CD4-positive, alpha-beta T cell treated with Interleukin-21 for 1 hour (primary cell): ENCODE measurements at regions not wholly inside any gene's neighbourhood (a gene's known extent, or its start where the extent isn't known, plus 50 kb on each side); places are given as distances from the start of the nearest gene placed in this dataset.
"Not testable (repeated sequence)": the region's sequence is repeated elsewhere in the genome, so short reads cannot be mapped to it uniquely, and the experiment has no call there.

Source experiments
- DNase-seq: peaks from one replicate; pipeline ENCODE4 v3.0.0-alpha.2; 2020

DNA sequence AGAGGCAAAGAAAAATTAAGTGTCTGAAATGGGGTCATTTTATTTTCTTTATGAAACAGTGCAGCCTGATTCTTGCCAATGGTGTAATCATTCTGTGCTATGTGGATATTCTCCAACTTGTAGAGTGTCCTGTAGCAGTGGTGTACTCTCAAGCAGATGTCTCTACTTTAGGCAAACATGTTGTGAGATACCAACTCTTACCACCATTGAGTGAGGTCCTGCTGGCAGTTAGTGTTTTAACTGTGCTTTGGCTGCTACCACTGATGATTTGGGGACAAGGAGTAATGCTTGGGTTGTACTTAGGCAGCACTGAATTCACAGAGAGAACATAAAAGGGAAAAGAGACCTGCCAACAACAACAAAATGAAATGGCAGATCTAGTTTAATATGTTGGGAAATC is 122.5 kb downstream of the APIP start:
- no peak for DNase-seq

DNA sequence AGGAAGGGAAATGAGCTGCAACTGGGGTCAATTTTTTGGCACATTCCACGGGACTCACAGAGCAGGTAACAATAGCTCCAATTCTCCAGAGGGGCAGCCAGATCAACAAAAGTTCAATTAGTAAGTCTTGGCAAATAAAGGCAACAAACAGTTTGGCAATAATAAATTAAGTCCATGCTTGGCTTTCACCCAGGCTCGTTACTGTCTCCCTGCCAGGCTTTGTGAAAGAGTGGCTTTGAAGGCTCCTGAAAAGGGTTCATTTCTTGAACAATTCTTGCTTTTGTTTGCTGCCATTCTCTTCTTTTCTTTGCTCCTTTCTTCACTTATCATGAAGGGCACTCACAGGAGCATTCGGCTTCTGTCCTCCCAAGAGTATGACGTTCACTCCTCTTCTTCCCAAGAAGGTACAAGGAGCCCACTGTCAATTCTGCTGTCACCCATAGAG is 123.3 kb downstream of the APIP start:
- DNase-seq = no peak

DNA sequence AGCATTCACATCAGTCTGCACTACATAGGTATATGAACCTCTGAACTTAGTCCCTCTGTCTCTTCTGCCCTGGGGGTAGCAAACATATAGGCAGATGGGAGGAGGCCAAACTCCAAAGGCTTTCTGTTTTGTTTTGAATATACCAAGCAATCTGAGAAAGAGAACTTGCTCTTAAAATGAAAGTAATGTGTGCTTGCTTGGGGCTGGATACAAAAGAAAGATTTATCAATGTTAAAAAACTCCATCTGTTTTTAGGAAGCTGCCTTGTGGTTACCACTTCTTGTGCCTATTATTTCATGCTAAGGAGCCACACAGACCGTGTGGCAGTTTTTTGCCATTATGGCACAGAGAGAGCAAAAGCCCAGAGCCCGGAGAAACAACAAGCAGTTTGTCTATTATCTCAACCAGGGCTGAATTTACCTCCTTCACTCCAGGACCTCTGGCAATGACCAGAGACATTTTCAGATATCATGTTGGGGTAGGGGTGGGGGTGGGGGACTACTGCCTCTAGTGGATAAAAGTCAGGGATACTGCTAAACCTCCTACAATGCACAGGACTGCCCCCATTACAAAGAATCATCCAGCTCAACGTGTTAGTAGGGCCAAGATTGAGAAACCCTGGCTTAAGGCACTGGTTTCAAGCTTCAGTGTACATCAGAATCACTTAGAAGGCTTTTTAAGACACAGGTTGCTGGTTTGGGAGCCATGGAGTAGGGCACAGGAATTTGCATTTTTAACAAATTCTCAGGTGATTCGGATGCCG is 124.2 kb downstream of the APIP start:
- DNase-seq = no peak

DNA sequence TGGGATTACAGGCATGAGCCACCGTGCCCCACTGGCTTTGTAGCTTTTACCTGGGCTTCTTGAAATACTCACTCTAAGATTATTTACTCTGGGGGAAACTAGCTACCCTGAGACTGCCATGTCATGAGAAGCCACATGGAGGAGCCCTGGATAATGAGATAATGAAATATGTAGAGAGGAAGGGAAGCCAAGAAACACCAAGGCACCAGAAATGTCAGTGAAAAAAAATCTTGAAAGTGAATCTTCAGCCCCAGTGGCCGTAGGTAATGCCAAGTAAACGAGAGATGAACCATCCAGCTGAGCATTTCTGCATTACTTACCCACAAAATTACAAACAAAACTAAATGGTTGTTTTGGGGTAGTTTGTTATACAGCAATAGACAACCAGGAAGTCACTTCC is 125.6 kb downstream of the APIP start:
- DNase-seq = no peak

DNA sequence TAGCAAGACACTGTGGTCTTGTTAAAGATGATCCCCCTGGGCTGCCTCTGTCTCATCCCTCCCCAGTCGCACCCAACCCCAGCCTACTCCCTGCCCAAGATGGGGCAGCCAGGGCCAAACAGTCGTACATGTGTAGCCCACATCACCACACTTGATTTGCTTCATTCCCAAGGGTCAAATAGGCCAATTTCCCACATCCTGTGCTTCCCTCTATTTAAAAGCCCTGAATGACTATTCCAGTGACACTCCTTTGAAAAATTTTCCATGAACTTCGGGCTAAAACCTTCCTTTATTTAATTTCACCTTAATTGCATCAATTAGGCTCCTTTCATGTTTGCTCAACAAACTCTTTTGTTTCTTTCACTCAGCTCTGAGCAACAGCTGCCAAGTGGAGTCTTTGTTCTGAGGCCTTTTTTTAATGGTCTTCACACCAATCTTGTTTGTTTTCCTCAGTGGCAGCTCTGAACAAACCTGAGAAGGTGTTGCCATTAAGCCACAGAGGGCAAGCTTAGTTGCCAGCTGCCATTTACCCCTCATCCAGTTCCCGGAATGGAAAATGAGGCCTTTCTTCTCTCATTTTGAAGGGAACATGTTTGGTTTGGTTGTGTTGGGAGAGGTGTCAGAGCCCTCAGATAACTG is 126.9 kb downstream of the APIP start:
- no peak for DNase-seq

DNA sequence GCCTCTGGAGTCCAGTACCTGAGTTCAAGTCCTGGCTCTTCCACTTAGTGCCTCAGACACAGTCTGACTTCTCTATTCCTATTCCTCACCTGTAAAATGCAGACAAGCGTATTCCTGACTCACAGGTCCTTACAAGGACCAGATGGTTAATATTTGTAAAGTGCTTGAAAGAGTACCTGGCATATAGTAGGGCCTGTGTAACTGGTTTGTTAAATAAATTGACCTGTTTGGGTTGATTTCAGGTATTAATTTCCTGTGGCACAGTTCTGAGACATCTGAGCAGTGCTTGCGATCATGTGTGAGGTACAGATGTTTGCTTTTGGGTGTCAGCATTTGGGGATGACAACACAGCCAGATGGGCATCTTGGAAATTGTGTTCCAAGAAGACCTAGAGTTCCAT is 127.5 kb downstream of the APIP start:
- no peak for DNase-seq

DNA sequence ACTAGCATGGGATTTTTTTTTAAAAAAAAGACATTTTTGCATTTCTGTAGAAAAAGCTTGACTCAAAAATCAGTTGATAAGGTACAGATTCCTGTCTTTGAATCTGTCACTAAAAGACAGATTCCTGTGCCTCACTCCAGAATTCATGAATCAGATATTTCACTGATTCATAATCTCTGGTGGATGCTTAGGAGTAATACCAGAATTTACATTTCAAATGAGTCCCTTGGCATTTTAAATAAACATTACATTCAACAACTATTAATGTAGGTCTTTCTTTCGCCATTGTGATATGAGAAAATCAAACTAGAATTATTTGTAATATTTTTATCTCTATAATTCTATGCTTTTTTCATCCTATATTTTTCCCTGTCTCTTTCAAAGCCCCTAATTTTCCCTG is 128.3 kb downstream of the APIP start:
- DNase-seq = no peak

DNA sequence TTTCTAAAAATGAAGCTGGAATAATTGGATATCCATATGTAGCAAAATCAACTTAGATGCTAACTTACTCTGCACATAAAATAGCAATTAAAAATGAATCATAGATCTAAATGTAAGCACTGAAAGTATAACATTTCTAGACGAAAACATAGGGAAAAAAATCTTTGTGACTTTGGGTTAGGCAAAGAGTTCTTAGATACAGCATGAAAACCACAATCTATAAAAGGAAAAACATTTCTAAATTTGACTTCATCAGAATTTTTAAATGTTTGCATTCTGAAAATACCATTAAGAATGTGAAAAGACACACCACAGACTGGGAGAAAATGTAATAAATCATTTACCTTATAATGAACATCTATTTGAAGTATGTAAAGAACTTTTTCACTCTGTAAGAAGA is 128.8 kb downstream of the APIP start:
- DNase-seq = no peak

DNA sequence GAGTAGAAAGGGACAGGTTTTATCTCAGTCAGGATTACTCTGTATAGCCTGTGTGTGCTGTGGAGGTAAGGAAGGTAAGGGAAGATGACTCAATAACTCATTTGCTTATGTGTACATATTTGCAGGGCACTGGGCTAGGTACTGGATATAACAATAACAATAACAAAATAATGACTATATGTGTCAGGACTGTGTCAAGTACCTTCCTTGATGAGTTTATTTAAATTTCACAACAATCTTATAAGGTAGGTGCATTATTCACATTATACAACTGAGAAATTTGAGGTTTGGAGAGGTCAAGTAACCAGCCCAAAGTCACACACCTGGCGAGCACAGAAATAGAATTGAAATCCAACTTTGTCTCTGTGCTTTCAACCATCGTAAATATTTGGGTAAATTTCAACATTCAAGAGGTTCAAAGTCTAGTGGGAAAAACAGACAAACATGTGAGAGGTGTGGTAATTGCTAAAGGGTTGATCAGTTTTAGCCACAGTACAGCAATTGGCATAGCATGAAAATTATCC is 131.8 kb downstream of the APIP start:
- no peak for DNase-seq

DNA sequence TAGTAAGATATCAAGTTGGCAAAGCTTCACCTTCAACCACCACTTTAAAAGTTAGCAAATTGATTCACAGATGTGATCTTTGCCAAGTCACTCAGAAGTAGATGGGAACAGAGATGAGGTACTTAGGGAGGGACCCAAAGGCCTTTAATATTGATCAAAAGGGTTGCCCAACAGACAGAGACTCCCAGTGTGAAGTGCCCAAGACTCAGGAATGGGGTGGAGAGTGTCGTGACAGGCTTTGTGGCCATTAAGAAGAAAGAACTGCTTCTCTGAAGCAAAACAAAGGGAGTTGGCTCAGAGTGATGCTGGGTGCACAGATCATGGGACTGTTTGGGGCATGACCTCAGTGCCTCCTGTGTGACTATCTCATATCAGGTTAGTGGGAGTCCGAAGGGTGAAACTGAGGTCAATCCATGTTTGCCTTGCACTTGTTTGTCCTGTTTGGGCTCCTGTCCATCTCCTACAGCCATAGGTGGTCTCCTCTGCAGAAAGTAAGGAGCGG is 132.3 kb downstream of the APIP start:
- no peak for DNase-seq

DNA sequence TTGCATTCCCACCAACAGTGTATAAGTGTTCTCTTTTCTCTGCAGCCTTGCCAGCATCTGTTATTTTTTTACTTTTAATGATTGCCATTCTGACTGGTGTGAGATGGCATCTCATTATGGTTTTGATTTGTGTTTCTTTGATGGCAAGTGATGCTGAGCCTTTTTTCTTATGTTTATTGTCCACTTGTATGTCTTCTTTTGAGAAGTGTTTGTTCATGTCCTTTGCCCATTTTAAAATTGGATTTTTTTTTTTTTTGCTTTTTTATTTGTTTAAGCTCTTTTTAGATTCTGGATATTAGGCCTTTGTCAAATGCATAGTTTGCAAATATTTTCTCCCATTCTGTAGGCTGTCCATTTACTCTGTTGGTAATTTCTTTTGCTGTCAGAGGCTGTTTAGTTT is 134.4 kb downstream of the APIP start:
- DNase-seq = not testable (repeated sequence)

DNA sequence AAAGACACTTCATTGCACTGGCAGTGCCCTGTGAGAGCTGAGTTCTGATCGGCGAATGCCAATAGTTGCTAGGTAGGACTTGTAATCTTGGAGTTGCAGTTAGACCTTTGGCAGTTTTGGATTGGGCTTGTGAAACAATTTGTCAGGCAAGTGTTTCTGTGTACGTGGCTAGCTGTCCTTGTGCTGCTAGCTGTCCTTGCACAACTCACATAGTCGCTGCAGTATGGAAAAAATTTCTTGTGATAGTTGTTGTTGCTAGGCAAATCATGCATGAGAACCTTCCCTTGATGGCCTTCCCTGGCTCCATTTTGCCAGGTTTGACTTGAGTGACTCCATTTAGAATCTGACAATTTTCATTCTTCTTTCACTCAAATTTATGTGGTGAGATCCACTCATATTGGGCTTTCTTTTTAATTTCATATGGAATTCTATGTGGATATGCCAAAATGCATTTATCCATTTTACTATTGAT is 140.7 kb downstream of the APIP start:
- DNase-seq = no peak

DNA sequence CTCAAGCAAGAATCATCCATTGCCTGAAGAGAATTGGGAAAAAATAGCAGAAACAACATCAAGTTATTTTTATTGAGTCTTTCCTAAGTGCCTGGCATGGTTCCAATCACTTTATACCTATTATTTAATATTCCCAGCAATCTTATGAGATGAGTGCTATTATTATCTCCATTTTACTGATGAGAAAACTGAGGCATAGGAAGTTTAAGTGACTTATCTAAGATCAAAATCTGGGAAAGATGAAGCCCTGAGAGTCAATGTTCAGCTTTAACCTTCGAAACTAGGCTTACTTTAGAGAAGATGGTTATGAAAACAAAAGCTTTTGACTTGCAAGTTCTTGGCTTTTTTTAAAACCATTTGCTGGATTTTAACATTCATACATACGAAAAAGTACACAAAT is 141.6 kb downstream of the APIP start:
- no peak for DNase-seq

DNA sequence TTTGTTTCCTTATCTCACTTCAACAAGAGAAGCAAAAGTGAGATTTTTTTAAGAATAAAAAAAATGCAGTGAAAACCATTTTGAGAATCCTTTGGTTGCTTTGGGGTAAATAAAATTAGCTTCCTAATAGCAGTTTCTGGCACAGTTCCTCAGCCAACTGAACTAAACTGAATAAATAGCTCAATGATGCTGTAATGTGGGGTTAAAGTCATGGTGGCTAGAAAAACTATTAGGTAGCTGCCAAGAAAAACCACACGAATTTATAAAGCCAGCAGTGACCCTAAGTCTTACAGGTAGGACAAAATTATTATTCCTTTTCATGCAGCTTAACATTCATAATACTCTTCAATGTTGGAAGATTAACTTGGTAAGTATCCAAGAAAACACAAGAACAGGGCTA is 142.4 kb downstream of the APIP start:
- no peak for DNase-seq

DNA sequence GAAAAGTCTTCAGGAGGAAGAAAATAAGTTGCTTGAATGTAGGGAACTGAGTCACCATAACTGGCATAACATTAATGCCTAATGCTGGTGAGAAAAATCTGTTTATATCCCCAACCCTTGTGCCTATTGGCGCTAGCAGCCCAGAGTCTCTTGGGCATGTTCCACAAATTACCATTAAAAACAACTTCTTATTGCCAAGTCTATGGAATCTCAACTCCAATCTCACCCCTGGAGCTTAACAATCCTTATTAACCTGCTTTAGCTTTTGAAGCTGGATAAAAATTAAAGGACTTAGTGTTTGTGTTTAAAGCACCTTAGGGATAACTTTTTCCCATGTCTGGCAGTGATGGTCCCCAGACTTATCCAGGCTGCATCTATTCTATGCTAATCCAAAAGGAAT is 143.0 kb downstream of the APIP start:
- no peak for DNase-seq

DNA sequence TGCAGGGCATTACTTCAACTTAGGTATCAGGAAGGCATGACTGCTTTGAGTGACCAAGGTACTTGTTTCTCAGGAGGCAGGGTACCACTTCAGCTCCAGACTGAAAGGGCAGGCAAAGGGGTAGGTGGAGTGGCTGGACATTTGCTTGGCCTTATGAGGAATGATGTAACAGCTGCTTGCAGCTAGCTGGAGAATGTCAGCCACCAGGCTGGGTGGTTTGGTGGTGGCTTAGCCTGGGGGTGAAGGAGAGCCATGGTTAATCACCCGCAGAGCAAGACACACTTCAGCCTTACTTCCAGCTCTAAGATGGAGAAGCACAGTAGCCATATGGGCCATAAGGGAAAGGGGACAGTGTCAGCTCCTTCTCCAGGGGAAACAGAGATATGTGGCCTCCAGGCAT is 146.1 kb downstream of the APIP start:
- no peak for DNase-seq

DNA sequence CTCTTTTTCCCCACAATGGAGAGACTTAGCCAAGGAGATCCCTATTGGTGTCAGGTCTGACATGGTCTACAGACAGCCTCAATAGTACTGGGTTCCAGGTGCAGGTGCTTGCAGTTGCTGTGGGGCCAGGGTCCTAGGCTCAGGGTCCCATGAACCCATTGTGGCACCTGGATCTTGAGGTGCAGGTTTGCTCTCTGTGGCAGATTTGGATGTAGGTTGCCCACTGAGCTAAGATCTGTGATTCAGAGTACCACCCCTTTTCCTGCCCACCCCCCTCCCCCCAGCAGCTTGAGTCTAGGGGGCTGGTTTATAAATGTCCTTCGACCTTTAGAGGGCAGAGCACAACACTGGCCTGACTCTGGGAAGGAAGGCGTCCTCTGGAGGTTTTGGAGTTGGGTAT is 147.0 kb downstream of the APIP start:
- DNase-seq = no peak

DNA sequence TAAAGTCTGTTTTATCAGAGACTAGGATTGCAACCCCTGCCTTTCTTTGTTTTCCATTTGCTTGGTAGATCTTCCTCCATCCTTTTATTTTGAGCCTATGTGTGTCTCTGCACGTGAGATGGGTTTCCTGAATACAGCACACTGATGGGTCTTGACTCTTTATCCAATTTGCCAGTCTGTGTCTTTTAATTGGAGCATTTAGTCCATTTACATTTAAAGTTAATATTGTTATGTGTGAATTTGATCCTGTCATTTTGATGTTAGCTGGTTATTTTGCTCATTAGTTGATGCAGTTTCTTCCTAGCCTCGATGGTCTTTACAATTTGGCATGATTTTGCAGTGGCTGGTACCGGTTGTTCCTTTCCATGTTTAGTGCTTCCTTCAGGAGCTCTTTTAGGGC is 141.7 kb downstream of the EHF start:
- DNase-seq = not testable (repeated sequence)

DNA sequence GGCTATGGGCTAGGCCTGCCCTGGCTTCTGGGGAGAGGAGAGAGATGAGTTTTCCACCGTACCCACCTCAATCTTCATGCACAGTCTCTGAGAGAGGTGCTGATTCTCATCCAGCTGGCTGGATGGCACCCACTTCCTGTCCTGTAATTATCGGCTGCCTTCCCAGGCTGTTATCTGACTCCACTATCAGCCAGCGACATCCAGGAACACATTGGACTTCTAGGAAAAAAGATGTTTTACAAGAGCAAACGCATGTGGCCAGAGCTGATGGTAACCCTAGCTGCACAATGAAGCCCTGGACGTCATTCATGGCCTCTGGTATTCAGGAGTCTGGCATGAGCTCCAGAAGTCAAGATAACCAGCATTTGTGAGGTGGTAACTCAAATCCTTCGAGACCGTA is 137.4 kb downstream of the EHF start:
- no peak for DNase-seq

DNA sequence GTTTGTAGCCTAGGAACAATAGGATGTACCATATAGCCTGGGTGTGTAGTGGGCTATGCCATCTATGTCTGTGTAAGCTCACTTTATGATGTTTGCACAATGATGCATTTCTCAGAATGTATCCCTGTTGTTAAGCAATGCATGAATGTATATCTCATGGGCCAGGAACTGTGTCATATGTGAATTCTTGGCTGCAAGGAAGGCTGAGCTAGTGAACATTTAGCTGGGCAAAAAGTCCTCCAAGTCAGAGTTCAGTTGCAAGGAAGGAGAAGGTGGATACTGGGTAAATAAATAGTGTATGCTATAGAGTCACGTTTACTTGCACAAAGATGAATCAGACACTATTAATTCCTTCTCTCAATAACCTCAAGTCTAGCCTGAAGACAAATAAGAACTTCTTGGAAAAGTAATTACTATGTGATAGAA is 136.1 kb downstream of the EHF start:
- no peak for DNase-seq

DNA sequence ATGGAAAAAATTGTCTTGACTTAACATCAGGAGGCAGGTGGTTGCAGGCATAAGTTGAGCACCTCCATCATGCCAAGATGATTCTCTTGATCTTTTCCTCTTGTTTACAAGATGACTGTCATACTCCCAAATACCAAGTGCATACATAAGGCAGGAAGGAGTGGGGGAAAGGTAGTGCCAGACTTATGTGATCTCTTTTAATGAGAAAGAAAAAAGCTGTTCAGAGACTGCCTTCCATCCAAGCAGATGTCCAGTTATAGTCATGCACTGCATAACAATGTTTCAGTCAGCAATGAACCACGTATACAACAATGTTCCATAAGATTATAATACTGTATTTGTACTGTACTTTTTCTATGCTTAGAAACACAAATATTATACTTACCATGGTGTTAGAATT is 135.7 kb downstream of the EHF start:
- no peak for DNase-seq

DNA sequence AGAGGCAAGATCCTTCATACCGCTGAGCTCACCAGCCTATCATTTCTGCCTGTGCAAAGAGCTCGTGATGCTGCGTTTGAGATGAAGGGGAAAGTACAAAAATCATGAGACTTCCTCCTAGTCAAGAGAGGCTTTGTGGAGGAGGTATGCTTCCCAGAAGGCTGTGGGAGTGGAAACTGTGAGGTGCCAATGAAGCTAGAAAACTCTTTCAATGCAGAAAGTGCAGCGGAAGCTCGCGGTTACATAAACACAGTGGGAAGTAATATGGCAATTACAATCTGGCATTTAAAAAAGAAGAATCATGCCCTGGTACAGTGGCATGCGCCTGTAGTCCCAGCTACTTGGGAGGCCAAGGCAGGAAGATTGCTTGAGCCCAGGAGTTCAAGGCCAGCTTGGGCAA is 134.8 kb downstream of the EHF start:
- DNase-seq = no peak

DNA sequence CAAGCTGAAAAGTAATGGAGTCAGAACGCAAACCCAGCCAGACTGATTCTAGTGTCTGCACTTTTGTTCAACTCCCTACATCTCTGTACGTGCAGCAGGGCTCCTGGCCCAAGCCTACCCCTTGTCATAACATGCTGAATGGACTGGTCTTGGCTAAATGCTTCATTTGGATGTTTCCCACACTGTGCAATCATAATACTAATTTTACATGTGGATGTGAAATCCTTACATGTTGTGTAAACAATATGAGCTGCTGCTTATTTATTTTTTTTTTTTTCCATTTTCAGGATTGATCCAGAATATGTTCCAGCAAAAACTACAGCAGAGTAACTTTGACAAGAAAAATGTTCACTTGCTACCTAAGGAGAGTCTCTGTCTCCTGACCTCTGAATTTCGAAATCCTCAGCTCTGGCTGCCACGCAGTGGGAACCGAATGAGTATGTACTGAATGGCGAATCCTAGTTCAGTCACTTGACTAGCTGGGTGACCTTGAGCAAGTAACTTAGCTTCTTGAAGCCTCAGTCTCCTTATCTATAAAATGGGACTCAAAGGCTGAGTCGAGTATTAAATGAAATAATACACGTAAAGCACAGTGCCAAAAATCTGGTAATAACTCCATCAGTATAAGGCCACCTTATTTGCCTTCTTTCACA is 133.4 kb downstream of the EHF start:
- DNase-seq = no peak
